Neural progenitor cell (in vitro differentiated cells): ENCODE measurements at regions not wholly inside any gene's neighbourhood (a gene's known extent, or its start where the extent isn't known, plus 50 kb on each side); places are given as distances from the start of the nearest gene placed in this dataset.

Experiments
- EZH2phosphoT487 ChIP-seq: fragments of 200-600 bp; sonication (generic); IDR thresholded peaks from 2 replicates; pipeline ENCODE4 v1.6.1; 2017; ENCODE audit warnings: antibody characterized with exemption
- TF ChIP-seq, protein P1 (sequence below): fragments of 200-600 bp; sonication (generic); IDR thresholded peaks from 2 replicates; pipeline ENCODE4 v1.5.1; 2017; ENCODE audit warnings: antibody characterized with exemption, mild to moderate bottlenecking

DNA sequence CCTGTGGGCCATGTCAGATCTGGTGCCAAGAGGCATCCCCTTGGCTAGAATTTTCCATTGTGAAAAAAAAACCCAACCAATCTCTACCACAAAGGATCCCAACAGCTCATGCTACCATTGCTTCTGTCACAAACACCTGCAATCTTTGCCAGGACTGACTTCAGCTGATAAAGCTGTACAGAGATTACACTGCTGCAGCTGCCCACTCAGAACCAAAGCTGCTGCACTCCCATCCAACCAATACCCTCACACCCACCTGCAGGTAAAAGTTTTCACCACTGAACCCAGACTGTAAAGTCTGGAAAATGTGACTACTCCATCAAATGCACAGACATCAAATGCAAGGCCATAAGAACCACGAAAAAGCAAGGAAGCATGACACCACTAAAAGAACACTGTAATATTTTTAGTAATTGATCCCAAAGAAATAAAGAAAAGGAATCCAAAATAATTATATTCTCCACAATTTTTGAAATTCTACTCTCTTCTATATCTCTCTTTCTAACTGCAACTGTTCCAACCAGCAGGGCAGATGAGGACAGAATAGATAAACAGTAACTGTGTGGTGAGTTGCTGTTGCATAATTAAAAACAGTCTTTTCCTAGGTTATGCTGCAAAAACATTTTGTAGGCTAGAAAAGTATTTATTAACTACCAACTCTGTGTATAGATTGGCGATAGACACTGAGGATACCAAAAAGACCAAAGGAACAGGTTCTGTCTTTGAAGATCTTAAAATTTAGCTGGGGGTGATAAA, 128.0 kb upstream of the MCHR2 start:
- TF ChIP-seq, protein P1, sequence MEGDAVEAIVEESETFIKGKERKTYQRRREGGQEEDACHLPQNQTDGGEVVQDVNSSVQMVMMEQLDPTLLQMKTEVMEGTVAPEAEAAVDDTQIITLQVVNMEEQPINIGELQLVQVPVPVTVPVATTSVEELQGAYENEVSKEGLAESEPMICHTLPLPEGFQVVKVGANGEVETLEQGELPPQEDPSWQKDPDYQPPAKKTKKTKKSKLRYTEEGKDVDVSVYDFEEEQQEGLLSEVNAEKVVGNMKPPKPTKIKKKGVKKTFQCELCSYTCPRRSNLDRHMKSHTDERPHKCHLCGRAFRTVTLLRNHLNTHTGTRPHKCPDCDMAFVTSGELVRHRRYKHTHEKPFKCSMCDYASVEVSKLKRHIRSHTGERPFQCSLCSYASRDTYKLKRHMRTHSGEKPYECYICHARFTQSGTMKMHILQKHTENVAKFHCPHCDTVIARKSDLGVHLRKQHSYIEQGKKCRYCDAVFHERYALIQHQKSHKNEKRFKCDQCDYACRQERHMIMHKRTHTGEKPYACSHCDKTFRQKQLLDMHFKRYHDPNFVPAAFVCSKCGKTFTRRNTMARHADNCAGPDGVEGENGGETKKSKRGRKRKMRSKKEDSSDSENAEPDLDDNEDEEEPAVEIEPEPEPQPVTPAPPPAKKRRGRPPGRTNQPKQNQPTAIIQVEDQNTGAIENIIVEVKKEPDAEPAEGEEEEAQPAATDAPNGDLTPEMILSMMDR: no peak
- TF ChIP-seq EZH2phosphoT487: no peak
